ENCODE measurements at regions not wholly inside any gene's neighbourhood (a gene's known extent, or its start where the extent isn't known, plus 50 kb on each side); places are given as distances from the start of the nearest gene placed in this dataset.

GRCh38 chr12:111203446-111203845, 165.4 kb downstream of the PHETA1 start:
- DNase-seq: no peak
- Mint-ChIP-seq H3K27ac (no peak overlapping the region), H3K9me3 (ENCODE audit: low read depth) (no peaks in the 10 kb centered on the region), H3K36me3 (no peaks in the 10 kb centered on the region), H3K4me3 (no peak overlapping the region), H3K4me1 (peaks cover 15% of the 10 kb centered on the region), H3K27me3 (peaks cover 18% of the 10 kb centered on the region)
- CTCF ChIA-PET: no interaction called here
- no peak for ATAC-seq

GRCh38 chr12:111202237-111202915, 166.5 kb downstream of the PHETA1 start:
- peak; percentile 27 for ATAC-seq
- H3K4me1 Mint-ChIP-seq: peaks cover 15% of the 10 kb centered on the region
- no peaks in the 10 kb centered on the region for H3K9me3 Mint-ChIP-seq (ENCODE audit: low read depth)
- H3K4me3 Mint-ChIP-seq: no peak overlapping the region
- no peaks in the 10 kb centered on the region for H3K36me3 Mint-ChIP-seq
- peak; percentile 52 for DNase-seq
- no peak overlapping the region for H3K27ac Mint-ChIP-seq
- CTCF ChIA-PET: no interaction called here
- H3K27me3 Mint-ChIP-seq: peaks cover 18% of the 10 kb centered on the region

GRCh38 chr12:111201495-111202236, 167.2 kb downstream of the PHETA1 start:
- no peak overlapping the region for H3K4me3 Mint-ChIP-seq
- peaks cover 21% of the 10 kb centered on the region for H3K27me3 Mint-ChIP-seq
- ATAC-seq: peak; percentile 27
- CTCF ChIA-PET: no interaction called here
- no peaks in the 10 kb centered on the region for H3K9me3 Mint-ChIP-seq (ENCODE audit: low read depth)
- no peaks in the 10 kb centered on the region for H3K36me3 Mint-ChIP-seq
- no peak for DNase-seq
- H3K27ac Mint-ChIP-seq: no peak overlapping the region
- peaks cover 15% of the 10 kb centered on the region for H3K4me1 Mint-ChIP-seq

- no peak for ATAC-seq
- Mint-ChIP-seq H3K27ac (no peak overlapping the region), H3K36me3 (no peaks in the 10 kb centered on the region), H3K9me3 (ENCODE audit: low read depth) (no peaks in the 10 kb centered on the region), H3K27me3 (peaks cover 25% of the 10 kb centered on the region), H3K4me3 (no peak overlapping the region), H3K4me1 (peaks cover 15% of the 10 kb centered on the region)
- DNase-seq: no peak
- CTCF ChIA-PET: no interaction called here
Measured at GRCh38 chr12:111201036-111201435, 167.9 kb downstream of the PHETA1 start.

- Mint-ChIP-seq H3K4me1 (peaks cover 12% of the 10 kb centered on the region), H3K4me3 (no peak overlapping the region), H3K9me3 (ENCODE audit: low read depth) (no peaks in the 10 kb centered on the region), H3K36me3 (no peaks in the 10 kb centered on the region), H3K27ac (no peak overlapping the region), H3K27me3 (peaks cover 28% of the 10 kb centered on the region)
- ATAC-seq (no peak), DNase-seq (no peak)
- CTCF ChIA-PET: no interaction called here
Measured at GRCh38 chr12:111197376-111197944, 171.4 kb downstream of the PHETA1 start.

- DNase-seq: no peak
- no peaks in the 10 kb centered on the region for H3K9me3 Mint-ChIP-seq (ENCODE audit: low read depth)
- no peak overlapping the region for H3K27ac Mint-ChIP-seq
- H3K4me1 Mint-ChIP-seq: peaks cover 2% of the 10 kb centered on the region
- ATAC-seq: no peak
- CTCF ChIA-PET: no interaction called here
- H3K4me3 Mint-ChIP-seq: no peak overlapping the region
- peaks cover 24% of the 10 kb centered on the region for H3K27me3 Mint-ChIP-seq
- H3K36me3 Mint-ChIP-seq: no peaks in the 10 kb centered on the region
Measured at GRCh38 chr12:111196532-111196931, 172.4 kb downstream of the PHETA1 start.

- CTCF ChIA-PET: no interaction called here
- peaks cover 18% of the 10 kb centered on the region for H3K27me3 Mint-ChIP-seq
Measured at GRCh38 chr12:111195316-111195715, 173.6 kb downstream of the PHETA1 start.

GRCh38 chr12:111194703-111195051, 174.2 kb downstream of the PHETA1 start:
- Mint-ChIP-seq H3K4me3 (no peak overlapping the region), H3K27ac (no peak overlapping the region), H3K9me3 (ENCODE audit: low read depth) (no peaks in the 10 kb centered on the region), H3K36me3 (no peaks in the 10 kb centered on the region), H3K4me1 (no peaks in the 10 kb centered on the region), H3K27me3 (peaks cover 16% of the 10 kb centered on the region)
- ATAC-seq (no peak), DNase-seq (no peak)
- CTCF ChIA-PET: no interaction called here

More at GRCh38 chr12:111195316-111195715, 173.6 kb downstream of the PHETA1 start:
- Mint-ChIP-seq H3K4me1 (no peaks in the 10 kb centered on the region), H3K36me3 (no peaks in the 10 kb centered on the region), H3K9me3 (ENCODE audit: low read depth) (no peaks in the 10 kb centered on the region), H3K4me3 (no peak overlapping the region), H3K27ac (no peak overlapping the region)
- ATAC-seq: no peak
- no peak for DNase-seq

- Mint-ChIP-seq H3K4me3 (no peak overlapping the region), H3K36me3 (no peaks in the 10 kb centered on the region), H3K4me1 (no peaks in the 10 kb centered on the region), H3K9me3 (ENCODE audit: low read depth) (no peaks in the 10 kb centered on the region), H3K27me3 (peaks cover 15% of the 10 kb centered on the region), H3K27ac (no peak overlapping the region)
- DNase-seq (no peak), ATAC-seq (no peak)
- CTCF ChIA-PET: no interaction called here
Measured at GRCh38 chr12:111193977-111194702, 174.8 kb downstream of the PHETA1 start.

GRCh38 chr12:111193496-111193895, 175.4 kb downstream of the PHETA1 start:
- H3K4me1 Mint-ChIP-seq: no peaks in the 10 kb centered on the region
- H3K9me3 Mint-ChIP-seq (ENCODE audit: low read depth): no peaks in the 10 kb centered on the region
- H3K36me3 Mint-ChIP-seq: no peaks in the 10 kb centered on the region
- H3K4me3 Mint-ChIP-seq: no peak overlapping the region
- CTCF ChIA-PET: no interaction called here
- no peak overlapping the region for H3K27ac Mint-ChIP-seq
- ATAC-seq (no peak), DNase-seq (no peak)
- peaks cover 14% of the 10 kb centered on the region for H3K27me3 Mint-ChIP-seq

GRCh38 chr12:111193067-111193466, 175.8 kb downstream of the PHETA1 start:
- Mint-ChIP-seq H3K36me3 (no peaks in the 10 kb centered on the region), H3K27me3 (peaks cover 12% of the 10 kb centered on the region), H3K27ac (no peak overlapping the region), H3K9me3 (ENCODE audit: low read depth) (no peaks in the 10 kb centered on the region), H3K4me3 (no peak overlapping the region), H3K4me1 (no peaks in the 10 kb centered on the region)
- CTCF ChIA-PET: no interaction called here
- DNase-seq: no peak
- no peak for ATAC-seq

GRCh38 chr12:111192647-111193046, 176.2 kb downstream of the PHETA1 start:
- CTCF ChIA-PET: no interaction called here
- Mint-ChIP-seq H3K4me1 (no peaks in the 10 kb centered on the region), H3K36me3 (no peaks in the 10 kb centered on the region), H3K9me3 (ENCODE audit: low read depth) (no peaks in the 10 kb centered on the region), H3K27ac (no peak overlapping the region), H3K27me3 (peaks cover 12% of the 10 kb centered on the region), H3K4me3 (no peak overlapping the region)
- DNase-seq (no peak), ATAC-seq (no peak)

GRCh38 chr12:111190741-111191526, 178.0 kb downstream of the PHETA1 start:
- CTCF ChIA-PET: no interaction called here
- no peak for DNase-seq

More at GRCh38 chr12:111190741-111191526, 178.0 kb downstream of the PHETA1 start:
- Mint-ChIP-seq H3K4me3 (no peak overlapping the region), H3K4me1 (no peaks in the 10 kb centered on the region), H3K36me3 (no peaks in the 10 kb centered on the region), H3K27ac (no peak overlapping the region), H3K9me3 (ENCODE audit: low read depth) (no peaks in the 10 kb centered on the region), H3K27me3 (peaks cover 4% of the 10 kb centered on the region)
- no peak for ATAC-seq
